ENCODE measurements at regions not wholly inside any gene's neighbourhood (a gene's known extent, or its start where the extent isn't known, plus 50 kb on each side); places are given as distances from the start of the nearest gene placed in this dataset.

DNA sequence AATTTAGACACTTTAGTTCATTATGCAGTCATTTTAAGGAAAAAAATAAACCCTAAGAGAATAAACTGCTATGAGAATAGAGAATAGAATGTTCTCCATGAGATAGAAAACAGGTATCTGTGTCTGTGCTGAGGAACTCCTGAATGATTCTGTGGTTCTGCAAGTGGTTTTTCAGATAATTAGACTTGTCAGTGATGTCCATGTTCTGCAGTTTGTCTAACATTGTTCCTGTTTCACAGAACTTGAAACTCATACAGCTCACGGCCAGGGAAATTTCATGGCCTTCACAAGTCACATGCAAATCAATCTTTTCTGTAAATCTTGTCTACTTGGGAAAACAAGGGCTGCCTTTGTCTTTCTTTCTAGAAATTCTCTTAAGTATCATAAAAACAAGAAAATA lies 73.4 kb upstream of the HMGCLL1 start:
- no peak overlapping the region for H3K4me3 ChIP-seq (ENCODE audit: control insufficient read depth, low read depth, low read length)
- TF ChIP-seq, protein P1, sequence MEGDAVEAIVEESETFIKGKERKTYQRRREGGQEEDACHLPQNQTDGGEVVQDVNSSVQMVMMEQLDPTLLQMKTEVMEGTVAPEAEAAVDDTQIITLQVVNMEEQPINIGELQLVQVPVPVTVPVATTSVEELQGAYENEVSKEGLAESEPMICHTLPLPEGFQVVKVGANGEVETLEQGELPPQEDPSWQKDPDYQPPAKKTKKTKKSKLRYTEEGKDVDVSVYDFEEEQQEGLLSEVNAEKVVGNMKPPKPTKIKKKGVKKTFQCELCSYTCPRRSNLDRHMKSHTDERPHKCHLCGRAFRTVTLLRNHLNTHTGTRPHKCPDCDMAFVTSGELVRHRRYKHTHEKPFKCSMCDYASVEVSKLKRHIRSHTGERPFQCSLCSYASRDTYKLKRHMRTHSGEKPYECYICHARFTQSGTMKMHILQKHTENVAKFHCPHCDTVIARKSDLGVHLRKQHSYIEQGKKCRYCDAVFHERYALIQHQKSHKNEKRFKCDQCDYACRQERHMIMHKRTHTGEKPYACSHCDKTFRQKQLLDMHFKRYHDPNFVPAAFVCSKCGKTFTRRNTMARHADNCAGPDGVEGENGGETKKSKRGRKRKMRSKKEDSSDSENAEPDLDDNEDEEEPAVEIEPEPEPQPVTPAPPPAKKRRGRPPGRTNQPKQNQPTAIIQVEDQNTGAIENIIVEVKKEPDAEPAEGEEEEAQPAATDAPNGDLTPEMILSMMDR (IDR thresholded peaks at IDR 0.05; ENCODE audit: control insufficient read depth, insufficient read depth, low read depth, low read length, missing control alignments) = no peak
- no peak for DNase-seq (ENCODE audit: low read depth)

DNA sequence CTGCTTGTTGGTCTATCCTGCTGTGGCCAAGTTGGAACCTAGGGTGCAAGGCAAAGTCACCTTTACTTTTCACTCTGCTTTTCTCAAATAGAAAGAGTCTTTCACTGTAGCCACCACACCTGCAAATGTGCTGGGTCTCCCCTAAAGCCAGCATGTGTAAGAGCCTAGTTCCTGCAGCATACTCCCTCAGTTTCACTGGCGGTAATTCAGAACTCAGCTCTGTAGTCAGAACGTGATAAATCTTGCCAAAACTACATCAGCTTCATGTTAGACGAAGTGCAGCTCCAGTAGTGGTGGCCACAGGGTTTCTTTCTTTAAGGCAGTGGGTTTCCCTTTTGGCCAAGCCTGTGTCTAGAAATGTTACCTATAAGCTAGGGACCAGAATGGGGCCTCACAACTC lies 72.0 kb upstream of the HMGCLL1 start:
- H3K4me3 ChIP-seq (ENCODE audit: control insufficient read depth, low read depth, low read length) = no peak overlapping the region
- TF ChIP-seq, protein P1 (IDR thresholded peaks at IDR 0.05; ENCODE audit: control insufficient read depth, insufficient read depth, low read depth, low read length, missing control alignments) = no peak
- DNase-seq (ENCODE audit: low read depth) = no peak

DNA sequence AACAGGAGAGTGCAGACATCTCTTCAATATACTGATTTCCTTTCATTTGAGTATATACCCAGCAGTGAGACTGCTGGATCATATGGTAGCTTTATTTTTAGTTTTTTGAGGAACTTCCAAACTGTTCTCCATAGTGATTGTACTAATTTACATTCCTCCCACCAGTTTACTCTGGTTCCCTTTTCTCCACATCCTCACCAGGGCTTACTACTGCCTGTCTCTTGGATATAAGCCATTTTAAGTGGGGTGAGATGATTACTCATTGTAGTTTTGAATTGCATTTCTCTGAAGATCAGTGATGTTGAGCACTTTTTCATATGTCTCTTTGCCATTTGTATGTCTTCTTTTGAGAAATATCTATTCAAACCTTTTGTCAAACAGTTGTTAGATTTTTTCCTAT lies 64.9 kb upstream of the HMGCLL1 start:
- no peak for DNase-seq (ENCODE audit: low read depth)
- no peak overlapping the region for H3K4me3 ChIP-seq (ENCODE audit: control insufficient read depth, low read depth, low read length)
- TF ChIP-seq, protein P1 (IDR thresholded peaks at IDR 0.05; ENCODE audit: control insufficient read depth, insufficient read depth, low read depth, low read length, missing control alignments) = no peak

DNA sequence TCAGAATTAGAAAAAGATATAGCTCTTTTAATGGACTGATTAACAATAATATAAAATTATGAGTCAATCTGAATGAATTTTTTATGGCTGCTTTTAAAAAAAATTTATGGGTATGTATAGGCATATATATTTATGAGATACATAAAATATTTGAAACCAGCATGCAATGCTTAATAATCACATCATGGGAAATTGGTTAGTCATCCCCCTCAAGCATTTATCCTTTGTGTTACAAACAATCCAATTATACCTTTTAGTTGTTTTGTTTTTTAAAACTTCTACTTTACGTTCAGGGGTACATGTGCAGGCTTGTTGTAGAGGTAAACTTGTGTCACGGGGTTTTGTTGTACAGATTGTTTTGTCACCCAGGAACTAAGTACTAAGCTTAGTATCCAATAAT lies 63.4 kb upstream of the HMGCLL1 start:
- DNase-seq (ENCODE audit: low read depth) = no peak
- H3K4me3 ChIP-seq (ENCODE audit: control insufficient read depth, low read depth, low read length) = no peak overlapping the region
- TF ChIP-seq, protein P1 (IDR thresholded peaks at IDR 0.05; ENCODE audit: control insufficient read depth, insufficient read depth, low read depth, low read length, missing control alignments) = no peak

DNA sequence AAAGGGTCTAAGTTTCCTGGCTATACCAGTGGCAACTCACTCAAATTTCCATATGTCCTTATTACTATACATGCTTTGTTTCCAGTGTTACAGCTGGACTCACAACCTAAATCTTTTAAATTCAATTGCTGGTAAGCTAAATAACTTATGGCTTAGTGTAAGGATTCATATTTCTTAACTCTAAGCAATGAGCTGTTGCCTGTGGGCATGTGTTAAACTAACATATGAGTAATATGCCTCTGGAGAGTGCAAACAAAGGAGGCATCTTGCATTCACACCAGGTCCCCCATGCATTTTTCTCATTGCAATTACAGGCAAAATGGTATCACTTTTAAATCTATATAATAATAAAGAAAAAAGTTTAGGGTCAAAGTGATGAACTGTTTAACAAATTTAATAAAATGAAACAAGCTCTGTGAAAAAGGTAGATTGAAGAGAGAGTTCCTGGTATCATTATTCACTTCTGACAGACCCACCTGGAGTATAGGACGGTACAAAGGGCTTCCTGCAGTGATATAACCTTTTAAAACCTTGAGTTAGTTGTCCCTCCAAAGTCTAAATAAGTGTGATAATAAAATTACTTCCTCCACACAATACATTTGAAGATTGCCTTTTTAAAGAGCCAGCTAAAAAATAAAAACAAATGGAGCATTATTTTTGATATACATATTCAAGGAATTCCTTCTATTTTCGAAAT lies 57.6 kb upstream of the HMGCLL1 start:
- TF ChIP-seq, protein P1 (IDR thresholded peaks at IDR 0.05; ENCODE audit: control insufficient read depth, insufficient read depth, low read depth, low read length, missing control alignments) = no peak
- H3K4me3 ChIP-seq (ENCODE audit: control insufficient read depth, low read depth, low read length) = no peak overlapping the region
- DNase-seq (ENCODE audit: low read depth) = no peak

DNA sequence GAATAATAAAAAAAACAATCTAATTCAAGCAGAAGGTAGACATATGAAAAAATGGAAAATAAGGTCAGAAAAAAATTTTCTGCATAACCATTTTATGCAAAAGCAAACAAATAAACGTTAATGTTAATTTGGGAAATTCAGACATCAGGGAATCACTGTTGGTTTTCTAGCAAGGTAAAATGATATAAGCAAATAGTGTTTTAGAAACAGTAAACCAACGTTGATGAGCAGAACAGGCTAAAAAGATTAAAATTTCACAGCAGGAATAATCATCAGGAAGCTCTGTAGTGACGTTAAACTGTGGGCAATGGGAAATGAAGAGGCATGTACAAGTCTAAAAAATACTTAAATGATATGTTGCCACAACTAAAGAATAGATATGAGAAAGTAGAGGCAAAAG lies 54.5 kb upstream of the HMGCLL1 start:
- TF ChIP-seq, protein P1 (IDR thresholded peaks at IDR 0.05; ENCODE audit: control insufficient read depth, insufficient read depth, low read depth, low read length, missing control alignments) = no peak
- no peak overlapping the region for H3K4me3 ChIP-seq (ENCODE audit: control insufficient read depth, low read depth, low read length)
- no peak for DNase-seq (ENCODE audit: low read depth)
